B cell (primary cell): ENCODE measurements at regions not wholly inside any gene's neighbourhood (a gene's known extent, or its start where the extent isn't known, plus 50 kb on each side); places are given as distances from the start of the nearest gene placed in this dataset.

ENCODE experiments used
- EZH2 ChIP-seq: IDR thresholded peaks from 2 replicates; pipeline ENCODE4 v1.6.1; 2012; ENCODE audit warnings: borderline replicate concordance, low read depth, mild to moderate bottlenecking, moderate library complexity, low read length; ENCODE audit not compliant: insufficient read depth, poor library complexity, severe bottlenecking
- TF ChIP-seq, protein P1 (sequence below): fragments of 200-600 bp; IDR thresholded peaks from one replicate; pipeline ENCODE4 v1.8.0; 2022; ENCODE audit warnings: antibody characterized with exemption, mild to moderate bottlenecking

DNA sequence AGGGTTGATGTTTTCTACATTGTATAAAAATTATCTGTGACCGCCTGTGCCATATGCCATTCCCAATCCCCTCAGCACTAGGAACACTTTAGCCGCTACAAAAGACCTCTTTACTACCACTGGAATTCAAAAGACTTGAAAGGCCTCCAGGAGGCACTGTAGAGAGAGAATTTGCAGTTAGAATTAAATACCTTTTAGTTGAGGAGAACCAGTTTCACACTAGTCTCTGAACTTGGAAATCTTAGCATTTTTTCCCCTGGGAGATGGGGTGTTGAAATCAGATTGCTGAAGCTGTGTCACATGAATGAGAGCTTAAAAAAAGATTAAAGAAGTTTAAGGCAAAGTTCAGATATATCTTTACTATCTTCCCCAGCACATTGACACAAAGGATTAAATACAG, 291.0 kb downstream of the ADGRL2 start:
- TF ChIP-seq, protein P1, sequence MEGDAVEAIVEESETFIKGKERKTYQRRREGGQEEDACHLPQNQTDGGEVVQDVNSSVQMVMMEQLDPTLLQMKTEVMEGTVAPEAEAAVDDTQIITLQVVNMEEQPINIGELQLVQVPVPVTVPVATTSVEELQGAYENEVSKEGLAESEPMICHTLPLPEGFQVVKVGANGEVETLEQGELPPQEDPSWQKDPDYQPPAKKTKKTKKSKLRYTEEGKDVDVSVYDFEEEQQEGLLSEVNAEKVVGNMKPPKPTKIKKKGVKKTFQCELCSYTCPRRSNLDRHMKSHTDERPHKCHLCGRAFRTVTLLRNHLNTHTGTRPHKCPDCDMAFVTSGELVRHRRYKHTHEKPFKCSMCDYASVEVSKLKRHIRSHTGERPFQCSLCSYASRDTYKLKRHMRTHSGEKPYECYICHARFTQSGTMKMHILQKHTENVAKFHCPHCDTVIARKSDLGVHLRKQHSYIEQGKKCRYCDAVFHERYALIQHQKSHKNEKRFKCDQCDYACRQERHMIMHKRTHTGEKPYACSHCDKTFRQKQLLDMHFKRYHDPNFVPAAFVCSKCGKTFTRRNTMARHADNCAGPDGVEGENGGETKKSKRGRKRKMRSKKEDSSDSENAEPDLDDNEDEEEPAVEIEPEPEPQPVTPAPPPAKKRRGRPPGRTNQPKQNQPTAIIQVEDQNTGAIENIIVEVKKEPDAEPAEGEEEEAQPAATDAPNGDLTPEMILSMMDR = no peak
- TF ChIP-seq EZH2 = no peak
